ENCODE measurements at regions not wholly inside any gene's neighbourhood (a gene's known extent, or its start where the extent isn't known, plus 50 kb on each side); places are given as distances from the start of the nearest gene placed in this dataset.
"Not testable (repeated sequence)": the region's sequence is repeated elsewhere in the genome, so short reads cannot be mapped to it uniquely, and the experiment has no call there.

DNA sequence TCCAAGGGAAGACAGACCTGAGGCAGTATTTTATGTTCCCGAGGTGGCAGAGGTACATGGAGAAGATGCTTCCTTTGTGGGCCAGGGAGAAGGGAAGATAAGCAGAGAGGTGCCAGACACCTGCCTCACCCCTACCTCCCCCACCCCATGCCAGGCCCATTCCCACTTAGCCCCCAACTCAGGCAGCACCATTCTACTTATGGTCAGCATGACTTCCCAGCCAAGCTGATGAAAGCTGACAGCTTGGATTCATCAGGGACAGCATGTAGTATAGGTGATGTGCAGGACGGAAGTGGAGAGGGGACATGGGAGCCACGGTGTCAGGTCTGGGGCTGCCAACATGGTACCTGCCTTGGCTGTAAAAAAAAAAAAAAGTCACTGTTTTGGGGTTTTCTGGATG is 57.5 kb upstream of the CSPG4 start:
- Histone ChIP-seq H3K27me3 (ENCODE audit: control insufficient read depth in 3 of 3, insufficient read depth in 3 of 3, low read length in 2 of 3) (no peaks in the 10 kb centered on the region), H3K9ac (ENCODE audit: insufficient read depth in 1 of 2, low read length in 2 of 2) (no peak overlapping the region), H3K36me3 (ENCODE audit: control insufficient read depth in 4 of 4, insufficient read depth in 4 of 4, low read length in 4 of 4) (no peaks in the 10 kb centered on the region), H3K4me1 (ENCODE audit: control insufficient read depth in 5 of 5, insufficient read depth in 5 of 5, low read length in 5 of 5) (no peaks in the 10 kb centered on the region), H3K27ac (ENCODE audit: low read depth in 1 of 2, low read length in 1 of 2) (no peak overlapping the region), H3K9me3 (ENCODE audit: control insufficient read depth in 4 of 4, insufficient read depth in 3 of 4, low read length in 3 of 4) (no peaks in the 10 kb centered on the region), H3K4me3 (no peak overlapping the region)
- WGBS, 2 donors: 86 to 89% methylated on average over 3 of the region's 3 CpGs
- TF ChIP-seq, protein P1, sequence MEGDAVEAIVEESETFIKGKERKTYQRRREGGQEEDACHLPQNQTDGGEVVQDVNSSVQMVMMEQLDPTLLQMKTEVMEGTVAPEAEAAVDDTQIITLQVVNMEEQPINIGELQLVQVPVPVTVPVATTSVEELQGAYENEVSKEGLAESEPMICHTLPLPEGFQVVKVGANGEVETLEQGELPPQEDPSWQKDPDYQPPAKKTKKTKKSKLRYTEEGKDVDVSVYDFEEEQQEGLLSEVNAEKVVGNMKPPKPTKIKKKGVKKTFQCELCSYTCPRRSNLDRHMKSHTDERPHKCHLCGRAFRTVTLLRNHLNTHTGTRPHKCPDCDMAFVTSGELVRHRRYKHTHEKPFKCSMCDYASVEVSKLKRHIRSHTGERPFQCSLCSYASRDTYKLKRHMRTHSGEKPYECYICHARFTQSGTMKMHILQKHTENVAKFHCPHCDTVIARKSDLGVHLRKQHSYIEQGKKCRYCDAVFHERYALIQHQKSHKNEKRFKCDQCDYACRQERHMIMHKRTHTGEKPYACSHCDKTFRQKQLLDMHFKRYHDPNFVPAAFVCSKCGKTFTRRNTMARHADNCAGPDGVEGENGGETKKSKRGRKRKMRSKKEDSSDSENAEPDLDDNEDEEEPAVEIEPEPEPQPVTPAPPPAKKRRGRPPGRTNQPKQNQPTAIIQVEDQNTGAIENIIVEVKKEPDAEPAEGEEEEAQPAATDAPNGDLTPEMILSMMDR (IDR thresholded peaks at IDR 0.05; ENCODE audit: control extremely low read depth, extremely low read depth): no peak
- no peak for ATAC-seq (ENCODE audit: insufficient read depth, low FRiP score)
- no peak for DNase-seq

DNA sequence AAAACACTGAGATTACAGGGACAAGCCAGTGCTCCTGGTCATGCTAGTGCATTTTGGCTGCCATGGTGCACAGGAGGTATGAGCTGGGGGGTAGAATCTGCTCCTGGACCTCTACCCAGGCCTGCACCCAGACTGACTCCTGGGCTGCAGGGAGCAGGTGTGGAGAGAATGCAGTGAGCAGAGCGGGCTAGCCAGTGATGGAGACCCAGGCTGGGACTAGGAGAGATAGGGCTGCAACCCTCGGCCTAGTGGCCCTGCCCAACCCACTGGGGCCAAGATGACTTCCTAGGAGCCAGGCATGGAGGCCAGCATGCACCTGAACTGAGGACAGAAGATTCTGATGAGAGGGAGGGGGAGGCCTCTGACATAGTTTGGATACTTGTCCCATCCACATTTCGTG is 55.9 kb upstream of the CSPG4 start:
- not testable (repeated sequence) for H3K4me1 ChIP-seq (ENCODE audit: control insufficient read depth in 5 of 5, insufficient read depth in 5 of 5, low read length in 5 of 5); H3K4me3 ChIP-seq; H3K9me3 ChIP-seq (ENCODE audit: control insufficient read depth in 4 of 4, insufficient read depth in 3 of 4, low read length in 3 of 4); ATAC-seq (ENCODE audit: insufficient read depth, low FRiP score); H3K27me3 ChIP-seq (ENCODE audit: control insufficient read depth in 3 of 3, insufficient read depth in 3 of 3, low read length in 2 of 3); H3K9ac ChIP-seq (ENCODE audit: insufficient read depth in 1 of 2, low read length in 2 of 2); H3K27ac ChIP-seq (ENCODE audit: low read depth in 1 of 2, low read length in 1 of 2); H3K36me3 ChIP-seq (ENCODE audit: control insufficient read depth in 4 of 4, insufficient read depth in 4 of 4, low read length in 4 of 4); DNase-seq
- 97% methylated on average over 3 of the region's 3 CpGs for WGBS, 2 donors

DNA sequence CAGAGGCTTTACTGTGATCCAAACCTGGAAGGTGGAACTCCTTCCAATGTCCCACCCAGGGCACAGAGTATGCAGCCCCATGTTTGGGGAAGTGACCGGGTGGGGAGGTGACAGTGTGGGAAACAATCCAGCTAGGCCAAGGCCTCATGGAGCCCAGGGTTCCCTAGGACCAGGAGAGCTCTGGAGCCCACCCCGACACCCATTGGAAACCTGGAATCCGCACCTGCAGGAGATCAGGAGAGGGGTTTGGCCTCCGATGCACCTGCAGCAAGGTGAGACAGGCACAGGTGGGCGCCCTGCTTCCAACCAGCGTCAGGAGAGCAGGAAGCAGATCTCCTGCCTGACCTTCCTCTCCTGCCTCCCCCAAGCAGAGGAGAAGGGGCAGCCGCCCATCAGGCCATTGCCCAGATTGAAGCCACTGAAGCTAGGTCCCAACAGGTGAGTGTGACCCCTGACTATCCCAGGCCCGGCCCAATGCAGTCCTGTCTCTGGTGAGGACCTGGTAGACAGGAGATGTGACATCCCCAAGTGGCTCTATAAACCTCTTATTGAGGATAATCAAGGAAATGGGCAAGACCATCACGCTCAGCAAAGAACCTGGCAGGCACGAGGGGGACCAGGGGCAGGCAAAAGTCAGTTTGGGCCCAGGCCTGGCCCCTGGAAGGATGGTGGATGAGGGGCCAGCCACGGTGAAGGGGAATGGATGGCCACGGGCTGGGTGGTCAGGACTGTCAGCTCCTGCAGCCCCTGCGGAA is 53.1 kb upstream of the CSPG4 start:
- not testable (repeated sequence) for ATAC-seq (ENCODE audit: insufficient read depth, low FRiP score); H3K4me1 ChIP-seq (ENCODE audit: control insufficient read depth in 5 of 5, insufficient read depth in 5 of 5, low read length in 5 of 5); H3K27ac ChIP-seq (ENCODE audit: low read depth in 1 of 2, low read length in 1 of 2); H3K9me3 ChIP-seq (ENCODE audit: control insufficient read depth in 4 of 4, insufficient read depth in 3 of 4, low read length in 3 of 4); H3K4me3 ChIP-seq; H3K9ac ChIP-seq (ENCODE audit: insufficient read depth in 1 of 2, low read length in 2 of 2); H3K27me3 ChIP-seq (ENCODE audit: control insufficient read depth in 3 of 3, insufficient read depth in 3 of 3, low read length in 2 of 3); DNase-seq; H3K36me3 ChIP-seq (ENCODE audit: control insufficient read depth in 4 of 4, insufficient read depth in 4 of 4, low read length in 4 of 4)
- 94% methylated on average over 13 of the region's 13 CpGs for WGBS, 2 donors

DNA sequence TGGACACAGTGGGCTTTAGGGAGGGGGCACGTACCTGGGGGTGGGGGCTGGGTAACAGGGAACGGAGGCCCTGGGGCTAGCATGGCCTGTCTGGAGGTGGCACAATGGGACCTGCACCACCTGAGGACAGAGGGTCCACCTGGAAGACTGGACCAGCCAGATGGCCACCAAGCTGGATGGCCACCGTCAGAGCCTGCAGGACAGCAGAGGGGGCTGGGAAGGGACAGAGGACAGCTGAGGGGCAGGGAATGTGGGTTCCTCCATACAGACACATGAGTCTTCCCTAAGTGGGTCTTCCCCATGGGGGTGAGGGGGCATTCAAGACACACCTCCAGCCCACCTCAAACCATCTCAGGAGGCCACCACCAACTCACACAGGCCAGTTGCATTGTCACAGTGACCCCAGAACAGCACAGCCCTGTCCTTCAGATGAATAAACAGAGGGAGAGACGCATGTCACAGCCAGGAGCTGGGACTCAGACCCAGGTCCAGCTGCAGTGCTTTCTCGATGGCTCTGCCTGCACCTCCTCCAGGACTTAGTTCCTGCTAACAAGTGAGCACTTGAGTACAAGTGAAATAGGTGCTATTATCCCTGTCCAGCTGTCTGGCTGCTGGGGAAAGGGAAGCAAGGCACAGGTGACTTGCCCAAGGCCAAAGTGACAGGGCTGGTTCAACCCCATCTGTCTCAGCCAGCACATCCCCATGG is 52.4 kb upstream of the CSPG4 start:
- H3K27ac ChIP-seq (ENCODE audit: low read depth in 1 of 2, low read length in 1 of 2); H3K27me3 ChIP-seq (ENCODE audit: control insufficient read depth in 3 of 3, insufficient read depth in 3 of 3, low read length in 2 of 3); H3K4me3 ChIP-seq; H3K9ac ChIP-seq (ENCODE audit: insufficient read depth in 1 of 2, low read length in 2 of 2); DNase-seq; ATAC-seq (ENCODE audit: insufficient read depth, low FRiP score); H3K4me1 ChIP-seq (ENCODE audit: control insufficient read depth in 5 of 5, insufficient read depth in 5 of 5, low read length in 5 of 5); H3K36me3 ChIP-seq (ENCODE audit: control insufficient read depth in 4 of 4, insufficient read depth in 4 of 4, low read length in 4 of 4); H3K9me3 ChIP-seq (ENCODE audit: control insufficient read depth in 4 of 4, insufficient read depth in 3 of 4, low read length in 3 of 4): not testable (repeated sequence)
- WGBS, 2 donors: 87 to 91% methylated on average over 4 to 5 of the region's 5 CpGs

DNA sequence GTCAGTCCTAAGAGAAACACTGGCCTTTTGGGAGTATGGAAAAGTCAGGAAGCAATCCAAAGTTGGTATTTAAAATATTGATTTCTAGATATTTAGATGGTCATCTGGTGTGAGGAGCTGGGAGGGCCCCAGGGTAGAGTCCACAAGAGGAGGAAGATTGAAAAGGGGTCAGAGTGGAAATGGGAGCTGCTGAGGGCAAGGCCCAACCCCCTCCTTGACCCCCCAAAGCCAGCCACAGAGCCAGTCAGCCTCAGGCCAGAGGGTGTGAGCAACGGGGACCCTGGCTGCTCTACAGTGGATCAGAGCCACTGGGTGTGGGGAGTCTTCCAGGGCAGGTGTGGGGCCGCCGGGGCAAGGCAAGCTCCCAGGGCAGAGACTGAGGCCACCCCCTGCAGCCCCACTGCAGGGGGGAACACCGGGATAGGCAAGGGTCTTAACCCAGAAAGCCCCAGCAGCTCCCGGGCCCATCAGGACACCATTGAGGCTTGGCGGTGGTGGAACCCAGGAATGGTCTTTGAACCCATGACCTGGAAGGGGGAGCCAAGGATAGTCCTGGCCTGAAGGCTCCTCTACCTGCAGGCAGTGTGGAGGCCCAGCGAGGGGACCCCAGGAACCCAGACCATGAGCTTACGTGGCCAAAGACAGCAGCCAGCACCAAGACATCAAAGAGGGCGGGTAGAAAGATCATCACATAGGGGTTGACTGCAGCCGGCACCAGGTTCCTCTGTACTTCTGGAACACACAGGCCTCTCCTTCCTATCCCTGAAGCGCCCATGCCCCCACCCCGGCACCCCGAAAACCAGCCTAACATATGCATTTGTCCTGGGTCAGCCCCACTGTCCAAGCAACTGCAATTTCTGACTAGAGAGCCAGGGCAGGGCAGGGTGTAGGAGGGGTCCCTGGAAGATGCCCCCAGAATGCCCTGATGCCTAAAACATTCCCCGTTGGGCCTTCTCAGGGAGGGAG is 51.3 kb upstream of the CSPG4 start:
- not testable (repeated sequence) for ATAC-seq (ENCODE audit: insufficient read depth, low FRiP score)
- 93 to 95% methylated on average over 14 of the region's 14 CpGs for WGBS, 2 donors

More for the DNA sequence above, 51.3 kb upstream of the CSPG4 start:
- DNase-seq; H3K4me3 ChIP-seq; H3K27ac ChIP-seq (ENCODE audit: low read depth in 1 of 2, low read length in 1 of 2); H3K4me1 ChIP-seq (ENCODE audit: control insufficient read depth in 5 of 5, insufficient read depth in 5 of 5, low read length in 5 of 5); H3K9ac ChIP-seq (ENCODE audit: insufficient read depth in 1 of 2, low read length in 2 of 2); H3K9me3 ChIP-seq (ENCODE audit: control insufficient read depth in 4 of 4, insufficient read depth in 3 of 4, low read length in 3 of 4); H3K36me3 ChIP-seq (ENCODE audit: control insufficient read depth in 4 of 4, insufficient read depth in 4 of 4, low read length in 4 of 4); H3K27me3 ChIP-seq (ENCODE audit: control insufficient read depth in 3 of 3, insufficient read depth in 3 of 3, low read length in 2 of 3): not testable (repeated sequence)

Data from lung (tissue), 11 donors.